GM23248 (cell line): ENCODE measurements at regions not wholly inside any gene's neighbourhood (a gene's known extent, or its start where the extent isn't known, plus 50 kb on each side); places are given as distances from the start of the nearest gene placed in this dataset.

ENCODE experiments used
- EZH2 ChIP-seq: fragments of 200-600 bp; sonication (generic); IDR thresholded peaks from 2 replicates; pipeline ENCODE4 v1.6.1; 2018; ENCODE audit warnings: antibody characterized with exemption, mild to moderate bottlenecking; ENCODE audit not compliant: insufficient read depth, poor library complexity, severe bottlenecking
- EZH2phosphoT487 ChIP-seq: fragments of 200-600 bp; sonication (generic); IDR thresholded peaks from 2 replicates; pipeline ENCODE4 v1.6.1; 2018; ENCODE audit warnings: antibody characterized with exemption, moderate library complexity, mild to moderate bottlenecking, low read depth; ENCODE audit not compliant: insufficient read depth

DNA sequence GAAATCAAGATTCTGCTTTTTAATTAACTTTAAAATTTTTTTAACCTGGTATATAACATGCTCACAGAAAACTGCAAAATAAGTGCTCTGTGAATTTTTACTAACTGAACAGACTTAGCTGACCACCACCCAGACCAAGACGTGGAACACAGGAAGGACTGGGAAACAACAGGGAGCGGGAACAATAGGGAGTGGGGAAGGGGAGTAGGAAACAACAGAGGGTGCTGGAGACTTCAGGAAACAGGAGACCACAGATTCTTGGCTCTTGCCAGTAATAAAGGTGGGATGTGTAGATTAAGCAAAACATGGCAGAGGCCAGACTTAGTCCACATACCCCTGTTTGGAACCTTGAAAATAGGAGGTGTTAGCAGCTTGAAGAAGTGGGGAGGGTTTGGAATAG lies 51.4 kb upstream of the TMCC3 start:
- no peak for TF ChIP-seq EZH2
- no peak for TF ChIP-seq EZH2phosphoT487
